ENCODE measurements at regions not wholly inside any gene's neighbourhood (a gene's known extent, or its start where the extent isn't known, plus 50 kb on each side); places are given as distances from the start of the nearest gene placed in this dataset.

DNA sequence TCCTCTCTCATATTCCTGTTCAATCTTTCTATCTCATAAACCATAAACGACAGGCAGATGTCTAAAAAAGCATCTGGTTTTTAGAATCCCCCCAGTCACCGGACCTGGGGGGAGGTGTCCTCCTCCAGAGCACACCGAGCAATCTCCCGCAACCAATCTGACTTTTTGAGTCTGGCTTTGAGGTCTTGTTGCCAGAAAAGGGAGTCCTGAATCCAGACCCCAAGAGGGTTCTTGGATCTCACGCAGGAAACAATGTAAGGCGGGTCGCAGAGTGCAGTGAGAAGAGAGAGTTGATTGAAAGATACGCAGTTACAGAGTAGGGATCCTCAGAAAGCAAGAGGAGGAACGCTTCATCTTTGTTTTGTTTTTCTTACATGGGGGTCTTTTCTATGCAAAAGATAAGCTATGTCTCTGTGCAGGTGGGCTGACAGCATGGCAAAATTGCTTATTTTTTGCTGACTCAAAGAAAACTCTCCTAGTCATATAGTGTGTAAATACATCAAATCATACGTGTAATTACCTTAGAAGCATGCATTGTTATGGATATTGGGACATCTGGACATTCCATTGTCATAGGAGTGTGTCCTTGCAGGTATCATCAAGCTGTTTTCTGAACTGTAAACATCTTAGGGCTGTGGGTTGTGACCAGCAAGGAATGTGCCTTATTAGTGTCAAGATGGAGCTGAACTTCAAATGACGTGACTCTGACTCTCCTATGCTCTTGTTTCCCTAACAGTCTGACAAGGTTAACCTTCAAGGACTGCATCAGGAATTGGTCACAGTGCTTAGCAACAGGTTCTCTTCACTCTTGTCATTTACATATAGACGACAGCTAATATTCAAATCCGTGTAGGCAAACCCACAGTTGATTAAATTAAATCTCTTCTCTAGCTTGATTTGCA, 159.3 kb upstream of the DAPK1 start:
- H3K36me3 ChIP-seq (ENCODE audit: insufficient read depth, low read length): no peaks in the 10 kb centered on the region
- no peaks in the 10 kb centered on the region for H3K9me3 ChIP-seq (ENCODE audit: low read length)
- intact Hi-C loops (cut with micrococcal nuclease; ENCODE audit: unreplicated experiment): no loop called here
- no peak overlapping the region for H3K4me2 ChIP-seq (ENCODE audit: low read length)
- H3K27ac ChIP-seq (ENCODE audit: low read depth, low read length, poor library complexity, severe bottlenecking): no peak overlapping the region
- no TSS peak for BruUV-seq (replicated peaks)
- no peaks in the 10 kb centered on the region for H3K79me2 ChIP-seq (ENCODE audit: insufficient read depth, low read depth, low read length)
- H2AFZ ChIP-seq (ENCODE audit: low read length): no peak overlapping the region
- no peaks in the 10 kb centered on the region for H4K20me1 ChIP-seq (ENCODE audit: insufficient read depth, low read length)
- CTCF ChIA-PET (ENCODE audit: unreplicated experiment): interaction anchor here (1.1 kb wide), 1 partner anchor 324 kb away, joined by 3 read pairs; no protein-coding TSS in a partner anchor
- H3K9me2 ChIP-seq (ENCODE audit: insufficient read depth, low read length): no peaks in the 10 kb centered on the region
- H3K4me1 ChIP-seq (ENCODE audit: insufficient read depth, low read length, poor library complexity, severe bottlenecking): no peaks in the 10 kb centered on the region
- POLR2A ChIA-PET: interaction anchor here (0.5 to 1.0 kb wide), 8 partner anchors 10 to 1867 kb away, joined by 3 to 4 read pairs (median 3); no protein-coding TSS in a partner anchor
- DNase-seq (ENCODE audit: low spot score): no peak
- H3K4me3 ChIP-seq (ENCODE audit: low read depth, low read length, poor library complexity, severe bottlenecking): no peak overlapping the region
- no peak for TF ChIP-seq EZH2phosphoT487 (IDR thresholded peaks at IDR 0.05; ENCODE audit: borderline replicate concordance, low read depth, low read length)
- TF ChIP-seq, protein P1, sequence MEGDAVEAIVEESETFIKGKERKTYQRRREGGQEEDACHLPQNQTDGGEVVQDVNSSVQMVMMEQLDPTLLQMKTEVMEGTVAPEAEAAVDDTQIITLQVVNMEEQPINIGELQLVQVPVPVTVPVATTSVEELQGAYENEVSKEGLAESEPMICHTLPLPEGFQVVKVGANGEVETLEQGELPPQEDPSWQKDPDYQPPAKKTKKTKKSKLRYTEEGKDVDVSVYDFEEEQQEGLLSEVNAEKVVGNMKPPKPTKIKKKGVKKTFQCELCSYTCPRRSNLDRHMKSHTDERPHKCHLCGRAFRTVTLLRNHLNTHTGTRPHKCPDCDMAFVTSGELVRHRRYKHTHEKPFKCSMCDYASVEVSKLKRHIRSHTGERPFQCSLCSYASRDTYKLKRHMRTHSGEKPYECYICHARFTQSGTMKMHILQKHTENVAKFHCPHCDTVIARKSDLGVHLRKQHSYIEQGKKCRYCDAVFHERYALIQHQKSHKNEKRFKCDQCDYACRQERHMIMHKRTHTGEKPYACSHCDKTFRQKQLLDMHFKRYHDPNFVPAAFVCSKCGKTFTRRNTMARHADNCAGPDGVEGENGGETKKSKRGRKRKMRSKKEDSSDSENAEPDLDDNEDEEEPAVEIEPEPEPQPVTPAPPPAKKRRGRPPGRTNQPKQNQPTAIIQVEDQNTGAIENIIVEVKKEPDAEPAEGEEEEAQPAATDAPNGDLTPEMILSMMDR (conservative IDR thresholded peaks at IDR 0.05; ENCODE audit: low read length): no peak

DNA sequence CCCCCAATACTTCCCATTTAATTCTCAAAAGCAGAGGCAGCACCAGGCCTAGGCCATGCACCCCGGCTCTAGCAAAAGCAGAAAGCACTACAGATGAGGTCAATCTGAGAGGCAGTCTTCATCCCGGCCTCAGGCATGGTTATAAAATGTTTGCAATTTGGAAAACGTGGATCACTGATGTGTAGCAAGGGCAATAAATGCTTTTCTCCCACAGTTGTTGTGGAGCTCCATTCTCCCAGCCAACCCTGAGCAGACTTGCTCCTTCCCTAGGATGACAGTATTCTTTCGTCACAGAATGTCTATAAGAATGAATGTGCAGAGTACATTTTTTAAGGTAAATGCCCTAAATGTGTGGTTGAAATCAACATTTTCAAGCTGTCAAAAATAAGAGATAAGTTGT, 157.3 kb upstream of the DAPK1 start:
- intact Hi-C loops (cut with micrococcal nuclease; ENCODE audit: unreplicated experiment): no loop called here
- CTCF ChIA-PET (ENCODE audit: unreplicated experiment): no interaction called here
- DNase-seq (ENCODE audit: low spot score): no peak

More for the DNA sequence above, 157.3 kb upstream of the DAPK1 start:
- Histone ChIP-seq H3K79me2 (ENCODE audit: insufficient read depth, low read depth, low read length) (no peaks in the 10 kb centered on the region), H3K36me3 (ENCODE audit: insufficient read depth, low read length) (no peaks in the 10 kb centered on the region), H3K9me2 (ENCODE audit: insufficient read depth, low read length) (no peaks in the 10 kb centered on the region), H4K20me1 (ENCODE audit: insufficient read depth, low read length) (no peaks in the 10 kb centered on the region), H3K4me1 (ENCODE audit: insufficient read depth, low read length, poor library complexity, severe bottlenecking) (no peaks in the 10 kb centered on the region), H3K4me2 (ENCODE audit: low read length) (no peak overlapping the region), H3K27ac (ENCODE audit: low read depth, low read length, poor library complexity, severe bottlenecking) (no peak overlapping the region), H3K4me3 (ENCODE audit: low read depth, low read length, poor library complexity, severe bottlenecking) (no peak overlapping the region), H3K9me3 (ENCODE audit: low read length) (no peaks in the 10 kb centered on the region), H2AFZ (ENCODE audit: low read length) (no peak overlapping the region)
- no TSS peak for BruUV-seq (replicated peaks)
- POLR2A ChIA-PET: no interaction called here
- TF ChIP-seq, protein P1 (conservative IDR thresholded peaks at IDR 0.05; ENCODE audit: low read length): no peak
- TF ChIP-seq EZH2phosphoT487 (IDR thresholded peaks at IDR 0.05; ENCODE audit: borderline replicate concordance, low read depth, low read length): no peak

All from OCI-LY7 (cell line).